GM19452 (cell line): ENCODE measurements at regions not wholly inside any gene's neighbourhood (a gene's known extent, or its start where the extent isn't known, plus 50 kb on each side); places are given as distances from the start of the nearest gene placed in this dataset.

Experiments used
- ATAC-seq: cut with Tn5 transposase; IDR thresholded peaks from one replicate; pipeline ENCODE4 v1.9.1; 2021; ENCODE audit not compliant: unreplicated experiment

DNA sequence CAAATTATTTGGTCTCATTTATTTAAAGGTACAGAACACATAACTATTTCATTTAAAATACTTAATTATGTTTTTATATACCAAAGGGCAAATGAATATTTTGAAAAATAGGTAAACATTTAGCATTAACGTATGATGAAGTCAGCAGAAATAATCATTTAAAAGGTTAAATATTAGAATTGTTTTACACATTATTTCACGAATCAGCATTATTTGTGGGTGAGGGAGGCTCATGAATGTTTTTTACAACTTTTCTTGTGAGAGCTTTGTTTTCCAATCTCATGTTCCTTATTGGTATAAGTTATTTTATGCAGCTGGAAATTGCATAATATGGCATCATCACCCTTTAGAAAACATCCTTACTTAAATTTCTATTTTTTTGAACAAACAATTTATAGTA, 73.9 kb upstream of the FSTL5 start:
- ATAC-seq: no peak

DNA sequence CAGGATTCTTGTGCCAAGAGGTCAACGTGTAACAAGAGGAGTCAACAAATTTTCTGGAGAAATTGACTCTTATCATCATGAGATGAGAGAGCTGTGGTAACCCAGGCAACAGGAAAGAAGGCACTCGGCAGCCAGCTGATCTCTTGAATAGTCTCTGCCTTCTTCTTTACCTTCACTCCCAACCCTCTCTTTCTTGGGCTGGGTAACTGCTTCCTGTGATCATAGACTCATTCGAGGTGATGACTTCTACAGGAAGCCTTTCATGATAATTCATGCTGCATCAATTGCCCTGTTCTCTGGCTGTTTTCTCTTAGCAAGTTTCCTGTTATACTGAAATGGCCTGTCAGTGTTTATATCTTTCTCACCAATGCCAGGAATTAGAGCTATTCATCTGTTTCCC, 70.8 kb upstream of the FSTL5 start:
- no peak for ATAC-seq

DNA sequence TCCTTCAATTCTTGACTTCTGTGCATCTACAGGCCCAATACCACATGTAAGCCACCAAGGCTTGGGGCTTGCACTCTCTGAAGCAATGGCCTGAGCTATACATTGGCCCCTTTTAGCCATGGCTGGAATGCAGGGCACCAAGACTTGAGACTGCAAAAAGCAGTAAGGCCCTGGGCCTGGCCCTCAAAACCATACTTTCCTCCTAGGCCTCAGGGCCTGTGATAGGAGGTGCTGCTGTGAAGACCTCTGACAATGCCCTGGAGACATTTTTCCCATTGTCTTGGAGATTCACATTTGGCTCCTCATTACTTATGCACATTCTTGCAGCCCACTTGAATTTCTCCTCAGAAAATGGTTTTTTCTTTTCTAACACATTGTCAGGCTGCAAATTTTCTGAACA, 68.5 kb upstream of the FSTL5 start:
- no peak for ATAC-seq

DNA sequence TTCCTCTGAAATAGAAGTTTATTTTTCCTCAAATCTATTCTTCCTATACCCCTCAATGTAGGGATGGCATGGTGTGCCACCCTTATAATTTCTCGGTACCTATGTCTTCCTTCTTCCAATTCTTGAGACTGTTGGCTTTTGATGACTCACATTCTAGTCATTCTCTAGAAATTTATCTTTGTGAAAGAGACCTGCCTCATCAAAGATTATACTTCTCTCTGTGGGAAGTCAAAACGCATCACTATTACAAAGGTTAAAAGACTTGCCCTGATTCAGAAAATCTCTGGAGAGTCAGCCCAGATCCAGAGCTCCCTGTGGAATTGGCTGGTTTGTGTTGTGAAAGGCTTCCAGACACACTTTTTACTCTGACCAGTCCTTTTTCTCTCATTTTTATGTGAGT, 65.9 kb upstream of the FSTL5 start:
- ATAC-seq: no peak

DNA sequence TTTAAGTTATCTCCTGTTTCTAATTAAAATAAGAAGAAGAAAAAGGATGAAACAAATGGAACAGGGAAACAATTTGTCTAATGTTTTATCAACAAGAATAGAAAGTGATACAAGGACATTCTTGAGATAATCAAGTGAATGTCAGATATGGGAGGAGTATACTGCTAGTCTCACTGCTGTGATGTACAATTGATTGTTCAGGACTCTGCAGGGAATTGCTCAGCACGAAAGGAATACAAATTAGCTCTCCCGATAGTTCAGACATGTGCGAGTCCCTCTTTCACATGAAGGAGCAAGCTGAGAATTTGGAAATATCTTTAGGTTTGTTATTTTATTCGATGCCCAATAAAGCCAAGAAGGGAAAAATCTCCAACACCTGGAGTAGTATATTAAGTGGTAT, 57.3 kb upstream of the FSTL5 start:
- no peak for ATAC-seq
